Skin of body (tissue), 1 donor: ENCODE measurements at regions not wholly inside any gene's neighbourhood (a gene's known extent, or its start where the extent isn't known, plus 50 kb on each side); places are given as distances from the start of the nearest gene placed in this dataset.

ENCODE experiments used
- DNase-seq: peaks from one replicate; lab custom pipeline; 2025; lab: John Stamatoyannopoulos, UW

- no peak for DNase-seq
Measured at GRCh38 chr6:166752928-166753721, 126.1 kb upstream of the RPS6KA2 start.

DNA sequence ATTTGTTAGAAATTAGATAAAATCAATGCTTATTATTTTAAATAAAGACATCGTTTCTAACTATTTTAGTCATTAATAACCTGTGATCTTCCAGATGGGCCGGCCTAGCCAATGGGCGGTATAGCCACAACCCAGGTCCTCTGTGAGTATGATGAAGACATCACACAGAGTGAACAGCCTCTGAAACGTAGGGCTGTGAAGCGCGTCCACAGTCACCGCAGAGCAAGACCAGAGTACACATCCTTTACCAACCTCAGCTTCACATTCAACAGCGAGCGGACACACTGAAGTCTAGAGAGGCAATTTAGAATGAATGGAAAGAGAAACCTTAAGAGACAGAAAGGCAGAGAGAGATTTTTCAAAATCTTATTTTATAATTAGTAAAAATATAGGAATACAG, 125.0 kb upstream of the RPS6KA2 start:
- no peak for DNase-seq

DNA sequence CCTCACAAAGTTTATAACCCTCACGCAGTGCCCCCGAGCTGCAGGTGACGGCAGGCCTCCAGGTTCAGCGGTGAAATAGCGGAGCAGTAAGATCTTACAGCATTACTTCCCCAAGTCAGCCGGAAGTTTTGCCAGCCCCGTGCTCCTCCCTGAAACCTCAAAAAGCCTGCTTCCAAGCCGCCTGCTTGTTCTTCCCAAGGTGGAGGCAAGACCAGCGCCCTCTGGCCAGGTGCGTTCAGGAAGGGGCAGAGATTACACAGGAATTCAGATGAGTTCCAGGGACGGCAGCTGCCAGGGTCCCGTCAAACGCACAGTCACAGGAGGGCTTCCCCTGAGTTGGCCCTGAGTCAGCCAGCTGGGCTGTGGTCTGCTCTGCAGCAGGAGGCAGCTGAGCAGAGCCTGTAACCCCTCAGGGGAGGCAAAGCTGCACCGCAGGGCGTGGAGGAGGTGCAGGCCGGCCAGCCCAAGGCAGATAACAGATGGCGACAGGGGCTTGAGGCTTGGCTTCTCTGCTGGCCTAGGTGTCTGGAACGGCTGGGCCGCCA, 124.1 kb upstream of the RPS6KA2 start:
- no peak for DNase-seq

GRCh38 chr6:166750108-166750793, 123.2 kb upstream of the RPS6KA2 start:
- DNase-seq: no peak

DNA sequence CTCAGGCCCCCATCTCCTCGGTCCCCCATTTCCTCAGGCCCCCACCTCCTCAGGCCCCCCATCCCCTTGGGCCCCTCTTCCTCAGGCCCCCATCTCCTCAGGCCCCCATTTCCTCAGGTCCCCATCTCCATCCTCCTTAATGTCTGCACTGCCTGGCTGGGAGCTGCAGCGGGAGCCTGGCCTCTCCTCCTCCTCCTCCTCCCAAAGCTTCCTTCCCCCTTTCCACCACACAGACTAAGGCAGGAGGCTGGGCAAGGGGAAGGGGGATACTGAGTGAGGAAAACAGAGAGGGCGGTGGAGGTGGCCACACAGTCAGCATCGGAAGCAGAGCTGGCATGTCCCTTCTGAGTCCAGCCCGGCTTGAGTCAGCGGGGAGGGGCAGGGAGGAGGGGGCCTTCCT, 122.6 kb upstream of the RPS6KA2 start:
- DNase-seq: no peak

DNA sequence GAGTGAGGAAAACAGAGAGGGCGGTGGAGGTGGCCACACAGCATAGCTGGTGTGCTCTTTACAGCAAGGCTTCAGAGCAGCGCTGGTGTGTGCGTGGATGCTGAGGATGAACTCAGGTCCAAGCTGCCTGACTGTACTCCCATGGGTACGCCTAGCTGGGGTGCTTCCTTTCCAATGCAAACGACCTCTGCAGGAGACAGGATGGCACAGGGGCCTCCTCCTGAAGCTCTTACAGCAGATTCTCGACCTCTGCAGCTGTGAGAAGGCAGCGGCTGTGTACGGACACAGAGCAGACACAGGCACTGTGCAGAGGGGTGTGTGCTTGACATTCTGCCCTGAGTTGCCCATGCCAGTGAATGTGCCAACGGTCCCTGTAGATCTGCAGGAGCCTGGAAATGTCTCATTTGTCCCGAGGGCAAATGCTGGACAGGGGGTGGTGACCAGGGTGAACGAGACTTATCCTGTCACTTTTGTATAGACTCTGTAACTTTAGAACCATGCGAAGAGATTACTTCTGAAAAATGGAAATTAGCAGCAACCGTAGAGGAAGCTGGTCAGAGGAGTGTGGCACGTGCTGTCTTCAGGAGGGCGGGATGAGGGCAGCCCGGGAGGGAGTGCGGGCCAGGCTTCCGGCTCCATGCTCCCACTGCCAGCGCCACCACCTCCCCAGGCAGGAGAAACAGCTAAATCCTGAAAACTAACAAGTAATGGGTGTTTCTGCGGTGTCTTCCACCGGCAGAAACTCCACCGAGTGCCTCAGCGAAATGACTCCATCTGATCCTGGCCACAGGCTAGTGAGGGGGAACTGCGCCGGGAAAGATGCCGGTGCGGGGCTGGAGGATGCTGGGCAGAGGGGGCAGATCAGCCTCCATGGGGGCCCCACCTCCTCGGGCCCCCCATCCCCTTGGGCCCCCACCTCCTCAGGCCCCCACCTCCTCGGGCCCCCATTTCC, 120.9 kb upstream of the RPS6KA2 start:
- no peak for DNase-seq

GRCh38 chr6:166745801-166746668, 119.0 kb upstream of the RPS6KA2 start:
- DNase-seq: no peak

GRCh38 chr6:166744223-166745134, 117.4 kb upstream of the RPS6KA2 start:
- no peak for DNase-seq

- DNase-seq: no peak
Measured at GRCh38 chr6:166743406-166744222, 116.6 kb upstream of the RPS6KA2 start.

- DNase-seq: no peak
Measured at GRCh38 chr6:166742981-166743380, 115.9 kb upstream of the RPS6KA2 start.

DNA sequence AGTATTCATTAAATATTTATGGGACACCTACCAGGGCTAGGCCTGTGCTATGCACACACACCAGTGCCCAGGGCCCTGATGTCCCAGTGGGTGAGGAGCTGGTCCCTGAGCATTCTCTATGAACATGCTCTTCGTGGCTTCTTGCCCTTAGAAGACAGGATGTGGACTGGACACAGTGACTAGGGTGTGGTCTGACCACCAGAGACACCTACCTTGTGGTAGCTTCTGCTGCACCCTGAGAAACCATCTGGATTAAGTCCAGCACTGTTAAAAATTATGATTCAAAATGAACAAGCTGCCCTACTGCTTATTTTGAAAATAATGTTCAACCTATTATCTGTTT, 112.9 kb upstream of the RPS6KA2 start:
- DNase-seq: no peak

- DNase-seq: no peak
Measured at GRCh38 chr6:166739117-166739975, 112.3 kb upstream of the RPS6KA2 start.

GRCh38 chr6:166738386-166739116, 111.5 kb upstream of the RPS6KA2 start:
- DNase-seq: no peak

GRCh38 chr6:166737261-166737660, 110.2 kb upstream of the RPS6KA2 start:
- no peak for DNase-seq

GRCh38 chr6:166736634-166737033, 109.6 kb upstream of the RPS6KA2 start:
- no peak for DNase-seq

- no peak for DNase-seq
Measured at GRCh38 chr6:166733900-166734299, 106.8 kb upstream of the RPS6KA2 start.

DNA sequence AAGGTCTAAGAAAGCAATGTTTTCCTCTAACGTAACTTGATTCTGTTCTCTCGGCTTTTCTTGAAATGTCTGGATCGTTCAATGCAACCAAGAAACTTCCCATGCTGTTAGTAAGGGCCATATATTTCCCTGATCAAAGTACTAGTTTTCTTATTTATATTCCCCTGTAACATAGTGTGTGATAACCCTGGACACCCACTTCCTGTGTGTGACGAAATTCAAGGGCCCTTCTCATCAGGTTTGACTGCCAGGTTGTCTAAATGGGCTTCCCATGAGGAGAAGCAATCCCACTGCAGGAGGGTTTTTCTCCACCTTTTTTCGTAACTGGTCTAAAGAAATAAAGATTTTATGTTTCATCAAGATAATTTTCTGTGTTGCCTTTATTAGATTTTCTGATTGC, 102.6 kb upstream of the RPS6KA2 start:
- DNase-seq: no peak
